COLO668 (cell line): ENCODE measurements at regions not wholly inside any gene's neighbourhood (a gene's known extent, or its start where the extent isn't known, plus 50 kb on each side); places are given as distances from the start of the nearest gene placed in this dataset.

Source experiments
- DNase-seq: peaks from one replicate; lab custom pipeline; 2025; ENCODE audit not compliant: unreplicated experiment; lab: John Stamatoyannopoulos, UW

- DNase-seq: no peak
Observed at GRCh38 chr7:42457663-42458062, 220.7 kb upstream of the GLI3 start.

- no peak for DNase-seq
Observed at GRCh38 chr7:42456756-42457276, 219.8 kb upstream of the GLI3 start.

- DNase-seq: no peak
Observed at GRCh38 chr7:42456267-42456666, 219.3 kb upstream of the GLI3 start.

- DNase-seq: no peak
Observed at GRCh38 chr7:42453931-42454361, 216.9 kb upstream of the GLI3 start.

DNA sequence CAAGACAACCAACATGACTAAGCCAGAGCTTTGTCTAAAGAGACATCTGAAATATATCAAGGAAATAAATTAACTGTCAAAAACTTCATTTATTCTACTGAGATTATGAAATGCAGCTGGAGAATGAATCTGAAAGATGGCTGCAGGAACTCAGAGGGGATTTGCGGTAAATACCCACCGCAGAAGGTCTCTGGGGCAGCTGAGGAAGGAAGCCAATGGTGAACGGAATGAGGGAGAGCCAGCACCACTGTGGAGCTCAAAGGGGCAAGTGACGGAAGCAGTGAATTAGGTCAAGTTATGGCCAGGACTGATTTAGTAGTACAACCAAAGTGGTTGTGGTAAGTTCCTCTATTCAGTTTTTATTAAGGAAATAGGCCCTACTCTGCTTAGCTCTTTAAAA lies 215.3 kb upstream of the GLI3 start:
- DNase-seq: no peak

DNA sequence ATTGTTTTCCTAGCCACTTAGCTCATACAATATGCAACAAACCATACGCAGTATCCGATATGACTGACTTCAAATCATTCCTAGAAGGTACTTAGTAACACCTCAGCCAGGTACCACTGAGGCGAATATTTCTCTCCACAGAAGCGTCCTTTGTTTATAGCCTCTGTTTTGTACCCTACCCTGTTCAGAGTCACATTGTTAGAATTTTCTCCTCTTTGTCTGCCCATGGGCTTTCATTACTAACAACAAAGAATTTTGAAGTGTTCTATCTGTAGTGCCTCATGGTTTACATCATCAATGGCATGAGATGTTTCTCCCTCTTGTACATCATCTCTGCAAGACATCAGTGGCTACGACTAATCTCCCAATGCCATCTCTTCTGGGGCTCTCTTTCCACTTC lies 212.4 kb upstream of the GLI3 start:
- no peak for DNase-seq

GRCh38 chr7:42448901-42449300 lies 211.9 kb upstream of the GLI3 start:
- no peak for DNase-seq

- DNase-seq: no peak
Observed at GRCh38 chr7:42445691-42446090, 208.7 kb upstream of the GLI3 start.

DNA sequence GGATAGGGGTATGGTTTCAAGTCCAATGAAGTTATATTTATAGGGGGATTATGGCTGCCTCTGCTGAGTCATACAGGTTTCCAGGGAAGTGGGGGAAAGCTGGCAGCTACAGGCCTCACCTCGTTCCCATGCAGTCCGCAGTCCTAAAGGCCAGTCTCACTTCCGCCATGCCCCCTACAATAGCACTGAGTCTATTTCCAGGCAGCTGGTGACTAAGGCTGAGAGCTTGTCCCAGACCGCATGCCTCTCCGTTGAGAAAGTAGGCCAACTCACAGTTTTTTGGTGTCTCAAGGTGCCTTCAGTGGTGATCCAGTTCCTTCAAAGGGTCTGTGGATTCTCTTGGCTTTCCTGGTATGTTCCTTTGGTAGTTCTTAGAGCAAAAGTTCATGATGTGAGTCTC lies 203.9 kb upstream of the GLI3 start:
- DNase-seq: no peak

DNA sequence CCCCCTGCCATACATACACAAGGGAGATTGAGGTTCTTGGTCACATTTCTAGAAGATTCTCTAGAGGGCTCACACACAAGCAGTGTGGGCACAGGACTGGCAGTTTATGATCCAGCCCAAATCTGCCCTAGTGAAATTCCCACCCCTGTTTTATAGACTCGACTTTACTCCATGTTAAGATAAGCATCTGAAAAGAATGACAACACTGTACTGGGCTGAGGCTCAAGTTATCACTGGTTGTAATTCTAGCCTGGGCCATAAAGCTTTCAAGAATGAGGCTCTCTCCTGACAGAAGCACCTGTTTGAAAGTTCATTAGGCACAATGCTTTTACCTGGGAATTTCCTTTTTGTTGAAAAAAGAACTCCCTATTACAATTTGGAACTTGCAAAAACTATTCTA lies 195.6 kb upstream of the GLI3 start:
- DNase-seq: no peak

DNA sequence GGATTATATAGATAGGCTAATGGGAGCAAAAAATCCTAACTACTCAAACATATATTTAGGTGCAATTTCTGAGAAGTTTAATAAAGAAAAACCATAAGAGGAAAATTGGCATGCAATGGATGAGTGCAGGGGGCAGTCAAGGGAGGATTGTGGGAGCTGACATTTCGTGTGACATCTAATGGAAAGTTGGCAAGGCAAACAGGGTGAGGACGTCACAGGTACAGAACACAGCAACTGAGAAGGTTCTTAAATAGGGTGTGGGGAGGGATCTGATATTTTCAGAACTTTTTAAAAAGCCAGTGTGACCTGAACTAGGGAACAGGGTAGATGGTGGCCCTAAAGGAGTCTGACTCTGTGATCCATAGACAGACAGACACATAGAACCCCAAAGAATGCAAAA lies 194.9 kb upstream of the GLI3 start:
- DNase-seq: no peak

DNA sequence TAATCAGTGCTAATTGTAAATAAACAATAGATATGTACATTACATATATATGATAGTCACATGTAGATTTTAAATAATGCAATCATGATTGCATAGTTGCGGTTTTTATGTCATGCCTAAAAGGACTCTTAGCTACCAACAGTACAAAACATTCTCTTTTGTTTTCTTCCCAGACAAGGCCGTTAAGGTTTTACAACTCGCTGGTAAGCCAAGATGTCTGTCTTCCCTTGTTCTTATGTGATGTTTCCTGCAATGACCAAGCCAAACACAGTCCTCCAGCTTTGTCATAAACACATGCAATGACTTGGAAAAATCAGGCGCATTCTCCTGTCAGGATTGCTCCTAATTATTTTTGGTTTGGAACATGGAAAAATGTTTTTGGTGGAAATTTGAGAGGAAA lies 192.3 kb upstream of the GLI3 start:
- DNase-seq: no peak

GRCh38 chr7:42426163-42426562 lies 189.2 kb upstream of the GLI3 start:
- DNase-seq: no peak

DNA sequence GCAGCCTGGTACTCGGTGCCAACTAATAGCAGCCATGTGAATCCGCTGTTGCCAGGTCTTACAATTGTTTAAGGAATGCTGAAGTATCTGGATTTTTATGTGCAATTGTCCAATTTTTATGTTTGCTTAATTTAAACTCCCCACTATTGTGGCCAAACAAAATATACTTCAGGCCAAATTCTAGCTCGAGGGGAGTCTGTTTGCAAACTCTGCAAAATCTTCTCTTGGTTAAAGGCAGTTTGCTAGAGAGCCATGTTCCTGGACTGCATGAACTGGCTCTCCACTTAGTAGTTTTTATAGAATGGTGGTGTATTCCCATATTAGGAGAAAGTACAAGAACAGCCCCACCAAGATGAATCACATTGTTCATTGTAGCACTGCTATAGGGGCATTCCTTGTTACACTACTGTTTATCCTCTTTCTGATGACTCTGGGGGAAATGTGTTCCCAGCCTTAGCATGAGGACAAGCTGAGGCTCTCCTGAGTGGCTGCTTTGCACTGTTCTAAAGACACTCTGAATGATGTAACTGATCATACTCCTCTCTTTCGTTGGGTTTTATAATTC lies 178.0 kb upstream of the GLI3 start:
- no peak for DNase-seq

- no peak for DNase-seq
Observed at GRCh38 chr7:42414028-42414427, 177.0 kb upstream of the GLI3 start.

- DNase-seq: no peak
Observed at GRCh38 chr7:42409296-42409695, 172.3 kb upstream of the GLI3 start.

- no peak for DNase-seq
Observed at GRCh38 chr7:42407833-42408232, 170.8 kb upstream of the GLI3 start.

- DNase-seq: no peak
Observed at GRCh38 chr7:42407021-42407710, 170.2 kb upstream of the GLI3 start.

DNA sequence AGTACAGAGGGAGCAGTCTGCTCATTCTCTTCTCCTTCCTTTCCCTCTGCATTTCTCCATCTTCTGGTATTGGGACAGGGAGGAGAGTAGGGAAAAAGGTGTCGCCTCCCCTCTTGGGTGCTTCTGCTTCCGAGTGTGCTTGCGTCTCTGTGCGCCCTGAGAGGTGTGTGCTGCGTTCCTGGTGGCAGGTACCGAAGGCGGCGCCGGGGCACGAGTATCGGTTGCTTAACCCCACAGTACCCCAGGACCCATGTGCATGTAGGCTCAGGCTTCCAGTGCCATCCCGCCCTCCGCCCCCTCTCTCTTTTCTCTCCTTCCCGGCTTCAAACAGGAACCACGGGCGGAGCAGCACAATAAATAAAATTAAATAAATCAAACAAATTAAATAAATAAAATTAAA lies 169.3 kb upstream of the GLI3 start:
- DNase-seq: no peak

DNA sequence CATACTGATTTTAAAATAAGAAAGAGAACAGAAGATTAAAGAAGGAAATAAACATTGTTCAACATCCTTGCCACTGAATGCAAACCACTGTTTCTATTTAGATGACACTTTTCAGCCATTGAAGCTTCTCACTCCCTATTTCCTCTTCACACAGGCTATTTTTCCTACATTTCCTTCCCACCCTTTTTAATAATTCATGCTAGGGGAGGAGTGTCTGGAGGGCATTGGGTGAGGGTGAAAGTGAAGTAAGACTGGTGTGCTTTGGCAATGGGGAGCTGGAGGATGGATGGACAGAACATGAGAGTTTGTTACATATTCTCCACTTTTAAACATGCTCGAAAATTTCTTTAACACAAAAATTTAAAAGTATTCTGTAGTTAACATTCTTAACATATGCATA lies 168.8 kb upstream of the GLI3 start:
- DNase-seq: no peak

DNA sequence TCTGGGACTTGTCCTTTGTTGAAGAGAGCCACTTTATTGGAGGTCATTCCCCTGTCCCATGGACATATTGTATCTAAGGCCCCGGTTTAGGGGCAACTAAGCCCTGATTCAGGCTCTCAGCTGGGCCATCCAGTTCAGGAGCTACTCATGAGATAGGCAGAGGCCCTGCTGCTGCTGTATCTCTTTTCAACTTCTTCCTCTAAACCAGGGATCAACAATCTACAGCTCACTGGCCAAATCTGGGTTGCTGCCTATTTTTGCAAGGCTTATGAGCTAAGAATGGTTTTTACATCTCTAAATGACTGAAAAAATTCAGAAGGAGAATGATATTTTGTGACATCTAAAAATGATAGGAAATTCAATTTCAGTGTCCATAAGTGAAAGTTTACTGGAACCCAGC lies 166.8 kb upstream of the GLI3 start:
- DNase-seq: no peak

GRCh38 chr7:42400961-42401360 lies 164.0 kb upstream of the GLI3 start:
- DNase-seq: no peak

DNA sequence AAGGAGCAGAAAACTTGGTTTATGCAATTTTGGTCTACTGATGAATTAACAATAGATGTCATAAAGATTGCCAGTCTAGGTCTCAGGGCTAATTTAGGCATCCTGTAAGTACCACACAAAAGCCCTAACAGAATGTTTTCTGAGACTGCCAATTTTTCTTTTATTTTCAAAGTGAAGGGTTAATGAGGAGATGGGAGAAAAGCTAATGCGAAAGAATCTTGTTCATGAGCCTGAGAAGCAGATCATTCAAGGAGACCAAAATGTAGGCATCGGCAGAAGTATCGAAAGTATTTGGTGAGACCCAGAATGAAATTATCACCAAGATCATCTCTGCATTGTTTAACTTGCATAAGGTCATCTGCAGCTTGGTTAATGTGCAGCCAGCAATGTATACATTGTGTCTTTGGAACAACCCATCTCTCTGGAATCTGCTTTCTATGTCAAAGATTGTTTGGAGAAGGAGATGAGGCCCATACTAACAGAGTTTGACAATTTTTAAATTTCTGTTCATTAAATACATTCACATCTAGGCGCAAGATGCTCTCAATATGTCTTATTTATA lies 163.3 kb upstream of the GLI3 start:
- DNase-seq: no peak
